Dendritic cell treated with granulocyte-macrophage colony-stimulating factor and Interleukin-4, amounts not matched to agents 40 ng/mL and 50 ng/mL, for 4 days (primary cell): ENCODE measurements at regions not wholly inside any gene's neighbourhood (a gene's known extent, or its start where the extent isn't known, plus 50 kb on each side); places are given as distances from the start of the nearest gene placed in this dataset.

Experiments used
- H3K27ac Mint-ChIP-seq: one replicate; pipeline ENCODE4 v1.8.0; 2022; ENCODE audit warnings: mild to moderate bottlenecking, mixed read lengths
- H3K27me3 Mint-ChIP-seq: one replicate; pipeline ENCODE4 v1.8.0; 2022; ENCODE audit warnings: mild to moderate bottlenecking, mixed read lengths
- H3K36me3 Mint-ChIP-seq: one replicate; pipeline ENCODE4 v1.8.0; 2022; ENCODE audit warnings: low read depth, mixed read lengths
- H3K4me1 Mint-ChIP-seq: one replicate; pipeline ENCODE4 v1.8.0; 2022; ENCODE audit warnings: low read depth, mixed read lengths
- H3K4me3 Mint-ChIP-seq: one replicate; pipeline ENCODE4 v1.8.0; 2022; ENCODE audit warnings: mild to moderate bottlenecking, moderate library complexity, mixed read lengths
- H3K9me3 Mint-ChIP-seq: one replicate; pipeline ENCODE4 v1.8.0; 2022; ENCODE audit warnings: mixed read lengths
- intact Hi-C: fragments of 100-400 bp; cut with micrococcal nuclease; formaldehyde crosslinking; loops from one replicate; pipeline ENCODE4 v1.15.0; 2022

GRCh38 chr11:29538339-29539036 is 478.3 kb downstream of the KCNA4 start:
- Mint-ChIP-seq H3K4me3 (no peak overlapping the region), H3K27me3 (peaks cover 7% of the 10 kb centered on the region), H3K4me1 (peaks cover 6% of the 10 kb centered on the region), H3K9me3 (no peaks in the 10 kb centered on the region), H3K36me3 (no peaks in the 10 kb centered on the region), H3K27ac (no peak overlapping the region)
- intact Hi-C loops: no loop called here

- H3K27me3 Mint-ChIP-seq: no peaks in the 10 kb centered on the region
- H3K4me3 Mint-ChIP-seq: no peak overlapping the region
- no peak overlapping the region for H3K27ac Mint-ChIP-seq
- H3K36me3 Mint-ChIP-seq: no peaks in the 10 kb centered on the region
- no peaks in the 10 kb centered on the region for H3K9me3 Mint-ChIP-seq
- intact Hi-C loops: no loop called here
- H3K4me1 Mint-ChIP-seq: peaks cover 16% of the 10 kb centered on the region
These were observed 482.0 kb downstream of the KCNA4 start for GRCh38 chr11:29534836-29535235.

DNA sequence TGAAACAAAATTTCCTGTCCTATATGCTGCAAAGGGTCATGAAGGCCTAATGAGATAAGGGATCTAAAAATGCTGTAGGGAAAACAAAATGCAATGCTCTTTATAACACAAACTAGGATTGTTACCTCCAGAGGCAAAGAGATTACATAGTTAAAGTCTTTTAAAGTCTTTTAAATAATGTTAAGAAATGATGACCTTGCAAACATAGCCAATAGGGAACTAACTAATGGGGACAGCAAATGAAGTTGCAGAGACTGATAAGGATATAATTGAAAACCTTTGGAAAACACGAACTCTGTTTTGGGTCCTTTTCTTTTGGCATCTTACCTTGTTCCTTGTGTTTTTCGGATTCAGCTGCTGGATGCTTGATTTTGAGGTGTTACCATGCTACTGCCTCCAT is 485.9 kb downstream of the KCNA4 start:
- Mint-ChIP-seq H3K27me3 (no peaks in the 10 kb centered on the region), H3K36me3 (no peaks in the 10 kb centered on the region), H3K4me3 (no peak overlapping the region), H3K4me1 (peaks cover 28% of the 10 kb centered on the region), H3K9me3 (no peaks in the 10 kb centered on the region), H3K27ac (no peak overlapping the region)
- intact Hi-C loops: no loop called here

DNA sequence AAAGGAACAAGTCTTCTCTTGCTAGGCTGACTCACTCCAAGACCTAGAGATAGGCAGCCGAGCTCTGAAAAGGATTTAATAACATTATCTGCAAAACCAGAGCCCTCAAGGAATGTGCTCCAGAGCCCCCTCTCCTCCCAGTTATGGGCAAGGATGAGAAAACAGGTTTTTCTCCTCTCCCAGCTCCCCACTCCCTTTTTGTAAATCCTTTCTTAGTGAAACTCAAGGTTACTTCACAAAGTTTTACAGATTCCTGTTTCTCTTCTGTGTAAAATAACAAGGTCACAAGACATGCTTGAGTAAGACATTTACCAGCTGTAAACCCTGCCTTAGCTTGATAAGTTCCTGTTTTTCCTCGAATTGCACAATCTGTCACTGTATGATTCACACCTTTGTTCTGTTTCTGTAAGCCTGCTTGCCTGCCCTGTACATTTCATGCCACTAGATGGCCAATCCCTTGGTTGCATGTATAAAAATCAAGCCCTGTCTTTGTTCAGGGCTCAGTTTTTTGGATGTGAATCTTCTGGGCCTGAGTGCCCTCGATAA is 489.4 kb downstream of the KCNA4 start:
- H3K9me3 Mint-ChIP-seq: peaks cover 14% of the 10 kb centered on the region
- peak overlapping the region; percentile 87 for H3K27ac Mint-ChIP-seq
- H3K4me3 Mint-ChIP-seq: peak overlapping the region; percentile 46
- intact Hi-C loops: no loop called here
- no peaks in the 10 kb centered on the region for H3K27me3 Mint-ChIP-seq
- no peaks in the 10 kb centered on the region for H3K36me3 Mint-ChIP-seq
- H3K4me1 Mint-ChIP-seq: peaks cover 29% of the 10 kb centered on the region

DNA sequence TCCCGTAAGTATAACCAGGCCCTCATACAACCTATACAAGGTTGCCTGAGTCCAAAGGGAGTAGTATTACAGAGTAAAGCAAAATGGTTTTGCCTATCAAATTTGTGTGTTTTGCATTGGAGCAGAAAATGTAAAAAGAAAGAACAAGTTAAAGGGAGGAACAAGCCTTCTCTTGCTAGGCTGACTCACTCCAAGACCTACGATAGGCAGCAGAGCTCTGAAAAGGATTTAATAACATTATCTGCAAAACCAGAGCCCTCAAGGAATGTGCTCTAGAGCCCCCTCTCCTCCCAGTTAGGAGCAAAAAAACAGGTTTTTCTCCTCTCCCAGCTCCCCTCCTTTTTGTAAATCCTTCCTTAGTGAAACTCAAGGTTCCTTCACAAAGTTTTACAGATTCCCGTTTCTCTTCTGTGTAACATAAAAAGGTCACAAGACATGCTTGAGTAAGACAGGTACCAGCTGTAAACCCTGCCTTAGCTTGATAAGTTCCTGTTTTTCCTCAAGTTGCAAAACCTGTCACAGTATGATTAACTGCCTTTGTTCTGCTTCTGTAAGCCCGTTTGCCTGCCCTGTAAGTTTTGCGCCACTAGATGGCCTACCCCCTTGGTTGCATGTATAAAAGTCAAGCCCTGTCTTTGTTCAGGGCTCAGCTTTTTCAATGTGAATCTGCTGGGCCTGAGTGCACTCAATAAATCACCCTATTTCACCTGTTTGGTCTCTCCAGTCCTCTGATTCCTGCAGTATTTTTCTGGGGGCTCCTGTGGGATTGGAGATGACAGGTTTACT is 498.2 kb downstream of the KCNA4 start:
- Mint-ChIP-seq H3K36me3 (peaks cover 11% of the 10 kb centered on the region), H3K4me1 (peaks cover 25% of the 10 kb centered on the region), H3K27ac (peak overlapping the region; percentile 74), H3K9me3 (peaks cover 41% of the 10 kb centered on the region), H3K4me3 (peak overlapping the region; percentile 2), H3K27me3 (no peaks in the 10 kb centered on the region)
- intact Hi-C loops: loop anchor here (10.0 kb wide), 1 partner anchor 806 kb away; the partner anchor contains the start of gene ARL14EP

DNA sequence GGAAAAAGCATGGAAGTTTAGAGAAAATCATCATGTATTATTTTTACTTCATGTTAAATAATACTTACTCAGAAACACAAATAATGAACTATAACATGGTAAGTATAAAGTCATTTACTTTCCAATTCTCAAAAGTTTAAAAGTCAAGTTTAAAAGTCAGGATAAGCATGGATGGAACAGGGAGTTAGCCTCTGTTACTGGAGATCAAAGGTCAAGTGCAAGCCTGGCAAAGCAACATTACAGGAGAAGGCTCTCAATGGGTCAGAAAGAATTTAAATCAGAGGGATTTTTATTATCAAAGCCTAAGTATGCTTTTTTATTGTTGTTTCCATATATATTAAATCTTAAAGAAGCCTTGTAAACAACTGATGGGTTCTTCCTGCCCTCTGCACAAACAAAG is 505.4 kb downstream of the KCNA4 start:
- no peaks in the 10 kb centered on the region for H3K4me1 Mint-ChIP-seq
- intact Hi-C loops: loop anchor here (10.0 kb wide), 1 partner anchor 813 kb away; the partner anchor contains the start of gene ARL14EP
- H3K36me3 Mint-ChIP-seq: no peaks in the 10 kb centered on the region
- H3K27ac Mint-ChIP-seq: no peak overlapping the region
- no peaks in the 10 kb centered on the region for H3K9me3 Mint-ChIP-seq
- no peak overlapping the region for H3K4me3 Mint-ChIP-seq
- H3K27me3 Mint-ChIP-seq: peaks cover 9% of the 10 kb centered on the region

DNA sequence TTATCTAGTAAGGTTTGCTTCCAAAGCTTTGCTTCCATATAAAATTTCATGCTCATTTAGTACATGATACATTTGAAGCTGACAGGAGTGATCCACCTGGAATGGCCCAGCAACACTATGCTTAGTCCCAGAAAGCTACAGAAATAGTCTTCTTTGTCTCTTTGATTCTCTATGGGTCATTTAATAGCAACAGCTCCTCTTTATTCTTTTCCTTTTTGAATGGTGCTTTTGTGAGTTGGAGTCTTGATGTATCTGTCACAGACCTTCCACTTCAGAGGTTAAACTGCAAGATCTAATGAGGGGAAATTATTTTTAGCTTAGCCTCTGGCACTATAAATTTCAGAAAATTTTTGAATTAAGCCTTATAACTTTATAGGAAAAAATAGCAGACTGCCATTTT is 509.5 kb downstream of the KCNA4 start:
- no peak overlapping the region for H3K4me3 Mint-ChIP-seq
- intact Hi-C loops: no loop called here
- no peaks in the 10 kb centered on the region for H3K4me1 Mint-ChIP-seq
- no peaks in the 10 kb centered on the region for H3K9me3 Mint-ChIP-seq
- no peak overlapping the region for H3K27ac Mint-ChIP-seq
- H3K27me3 Mint-ChIP-seq: peaks cover 7% of the 10 kb centered on the region
- H3K36me3 Mint-ChIP-seq: no peaks in the 10 kb centered on the region

- intact Hi-C loops: no loop called here
- no peak overlapping the region for H3K27ac Mint-ChIP-seq
- no peaks in the 10 kb centered on the region for H3K27me3 Mint-ChIP-seq
- H3K4me1 Mint-ChIP-seq: no peaks in the 10 kb centered on the region
- H3K9me3 Mint-ChIP-seq: no peaks in the 10 kb centered on the region
- no peak overlapping the region for H3K4me3 Mint-ChIP-seq
- H3K36me3 Mint-ChIP-seq: no peaks in the 10 kb centered on the region
These were observed 521.2 kb downstream of the KCNA4 start for GRCh38 chr11:29495676-29496075.

DNA sequence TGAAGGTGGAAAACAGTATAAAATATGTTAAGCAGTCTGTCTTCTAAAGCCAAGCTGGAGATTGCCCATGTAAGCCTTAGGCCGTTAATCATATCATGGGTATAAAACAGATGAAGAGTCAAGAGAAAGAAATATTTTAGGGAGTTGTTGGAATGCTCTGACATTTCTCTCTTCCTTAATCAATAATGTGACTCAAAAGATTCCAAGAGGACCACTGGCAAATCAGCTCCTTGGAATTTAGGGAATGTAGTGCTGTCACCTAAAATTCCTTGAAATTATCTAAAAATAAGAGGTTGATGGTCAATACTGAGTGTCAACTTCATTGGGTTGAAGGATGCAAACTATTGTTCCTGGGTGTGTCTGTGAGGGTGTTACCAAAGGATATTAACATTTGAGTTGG is 525.9 kb downstream of the KCNA4 start:
- intact Hi-C loops: no loop called here
- H3K36me3 Mint-ChIP-seq: no peaks in the 10 kb centered on the region
- no peaks in the 10 kb centered on the region for H3K4me1 Mint-ChIP-seq
- no peaks in the 10 kb centered on the region for H3K9me3 Mint-ChIP-seq
- no peaks in the 10 kb centered on the region for H3K27me3 Mint-ChIP-seq
- H3K4me3 Mint-ChIP-seq: no peak overlapping the region
- H3K27ac Mint-ChIP-seq: no peak overlapping the region

DNA sequence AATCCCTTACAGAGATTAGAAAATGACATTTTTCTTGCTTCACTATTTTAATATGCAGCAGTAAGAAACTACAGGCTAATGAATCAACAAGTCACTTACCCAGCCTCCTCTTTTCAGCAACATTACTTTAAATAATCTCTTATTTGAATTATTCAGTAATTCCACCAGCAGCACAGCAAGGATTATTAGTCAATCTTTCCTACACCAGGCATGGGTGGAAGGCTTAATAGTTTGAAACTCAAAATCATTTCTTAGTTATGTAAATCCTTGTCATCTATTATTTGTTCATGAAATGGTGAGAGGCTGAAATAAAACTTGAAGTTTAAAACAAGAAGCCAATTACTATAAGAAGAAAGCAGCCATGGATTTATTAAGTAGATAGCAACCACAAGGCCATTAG is 530.5 kb downstream of the KCNA4 start:
- no peaks in the 10 kb centered on the region for H3K36me3 Mint-ChIP-seq
- H3K27ac Mint-ChIP-seq: no peak overlapping the region
- no peak overlapping the region for H3K4me3 Mint-ChIP-seq
- H3K4me1 Mint-ChIP-seq: no peaks in the 10 kb centered on the region
- no peaks in the 10 kb centered on the region for H3K9me3 Mint-ChIP-seq
- no peaks in the 10 kb centered on the region for H3K27me3 Mint-ChIP-seq
- intact Hi-C loops: no loop called here

GRCh38 chr11:29485641-29486040 is 531.2 kb downstream of the KCNA4 start:
- H3K27ac Mint-ChIP-seq: no peak overlapping the region
- H3K4me1 Mint-ChIP-seq: no peaks in the 10 kb centered on the region
- H3K36me3 Mint-ChIP-seq: no peaks in the 10 kb centered on the region
- intact Hi-C loops: no loop called here
- no peaks in the 10 kb centered on the region for H3K27me3 Mint-ChIP-seq
- H3K9me3 Mint-ChIP-seq: no peaks in the 10 kb centered on the region
- no peak overlapping the region for H3K4me3 Mint-ChIP-seq

- no peak overlapping the region for H3K27ac Mint-ChIP-seq
- intact Hi-C loops: no loop called here
- no peaks in the 10 kb centered on the region for H3K9me3 Mint-ChIP-seq
- H3K36me3 Mint-ChIP-seq: no peaks in the 10 kb centered on the region
- no peaks in the 10 kb centered on the region for H3K27me3 Mint-ChIP-seq
- H3K4me3 Mint-ChIP-seq: no peak overlapping the region
- no peaks in the 10 kb centered on the region for H3K4me1 Mint-ChIP-seq
These were observed 532.3 kb downstream of the KCNA4 start for GRCh38 chr11:29484548-29484947.

GRCh38 chr11:29483831-29484230 is 533.0 kb downstream of the KCNA4 start:
- H3K27me3 Mint-ChIP-seq: no peaks in the 10 kb centered on the region
- H3K9me3 Mint-ChIP-seq: no peaks in the 10 kb centered on the region
- H3K27ac Mint-ChIP-seq: no peak overlapping the region
- no peaks in the 10 kb centered on the region for H3K4me1 Mint-ChIP-seq
- intact Hi-C loops: no loop called here
- H3K36me3 Mint-ChIP-seq: no peaks in the 10 kb centered on the region
- no peak overlapping the region for H3K4me3 Mint-ChIP-seq

GRCh38 chr11:29482510-29482909 is 534.3 kb downstream of the KCNA4 start:
- Mint-ChIP-seq H3K4me3 (no peak overlapping the region), H3K27ac (no peak overlapping the region), H3K36me3 (no peaks in the 10 kb centered on the region), H3K27me3 (no peaks in the 10 kb centered on the region), H3K9me3 (no peaks in the 10 kb centered on the region), H3K4me1 (no peaks in the 10 kb centered on the region)
- intact Hi-C loops: no loop called here
